Breast epithelium (tissue), 3 donors: ENCODE measurements at regions not wholly inside any gene's neighbourhood (a gene's known extent, or its start where the extent isn't known, plus 50 kb on each side); places are given as distances from the start of the nearest gene placed in this dataset.

Experiments used
- CTCF ChIP-seq, 3 donors: fragments of 450-650 bp; IDR thresholded peaks; one replicate each; pipeline ENCODE4 v1.5.1; 2016 to 2017; ENCODE audit warnings: antibody characterized with exemption in 3 of 3, mild to moderate bottlenecking in 3 of 3, moderate library complexity in 3 of 3
- POLR2A ChIP-seq: fragments of 450-650 bp; IDR thresholded peaks from one replicate; pipeline ENCODE4 v1.6.1; 2016; ENCODE audit warnings: antibody characterized with exemption, mild to moderate bottlenecking, moderate library complexity
- POLR2AphosphoS5 ChIP-seq, 3 donors: sonication (generic); formaldehyde crosslinking; IDR thresholded peaks; one replicate each; pipeline ENCODE4 v1.6.1; 2017; ENCODE audit warnings: antibody characterized with exemption in 3 of 3

- peak; percentile 72 to 87 (median 73) for TF ChIP-seq CTCF (IDR thresholded peaks at IDR 0.05)
- TF ChIP-seq POLR2A: no peak
- no peak for TF ChIP-seq POLR2AphosphoS5 (IDR thresholded peaks at IDR 0.05)
These were observed 260.3 kb upstream of the ADAMTS16 start for GRCh38 chr5:4879693-4880303.
